Hepatocyte (in vitro differentiated cells): ENCODE measurements at regions not wholly inside any gene's neighbourhood (a gene's known extent, or its start where the extent isn't known, plus 50 kb on each side); places are given as distances from the start of the nearest gene placed in this dataset.

Experiments used
- DNase-seq: peaks from one replicate; pipeline ENCODE4 v3.0.0-alpha.2; 2016; ENCODE audit warnings: low spot score
- H2AFZ ChIP-seq: fragments of 200-600 bp; sonication (generic); 2 replicates; pipeline ENCODE4 v1.6.0; 2016; ENCODE audit warnings: antibody characterized with exemption, mild to moderate bottlenecking
- H3K27ac ChIP-seq: fragments of 200-600 bp; sonication (generic); 2 replicates; pipeline ENCODE4 v1.5.1; 2016; ENCODE audit warnings: mild to moderate bottlenecking
- H3K27me3 ChIP-seq: fragments of 200-600 bp; sonication (generic); 2 replicates; pipeline ENCODE4 v1.6.1; 2016
- H3K36me3 ChIP-seq: fragments of 200-600 bp; sonication (generic); replicated peaks from 2 replicates; pipeline ENCODE4 v1.5.1; 2016; ENCODE audit warnings: low read depth; ENCODE audit not compliant: insufficient read depth
- H3K4me1 ChIP-seq: fragments of 200-600 bp; sonication (generic); 2 replicates; pipeline ENCODE4 v1.5.1; 2016; ENCODE audit warnings: mild to moderate bottlenecking, moderate library complexity; ENCODE audit not compliant: insufficient read depth
- H3K4me2 ChIP-seq: fragments of 200-600 bp; sonication (generic); 2 replicates; pipeline ENCODE4 v1.6.0; 2016
- H3K4me3 ChIP-seq: fragments of 200-600 bp; sonication (generic); 2 replicates; pipeline ENCODE4 v1.5.1; 2016; ENCODE audit warnings: mild to moderate bottlenecking
- H3K79me2 ChIP-seq: fragments of 200-600 bp; sonication (generic); 2 replicates; pipeline ENCODE4 v1.6.0; 2017; ENCODE audit warnings: mild to moderate bottlenecking
- H3K9me2 ChIP-seq: fragments of 200-600 bp; sonication (generic); replicated peaks from 2 replicates; pipeline ENCODE4 v1.6.0; 2017; ENCODE audit warnings: mild to moderate bottlenecking; ENCODE audit not compliant: insufficient read depth
- H3K9me3 ChIP-seq: fragments of 200-600 bp; sonication (generic); 2 replicates; pipeline ENCODE4 v1.5.1; 2016; ENCODE audit warnings: low read depth, mild to moderate bottlenecking
- H4K20me1 ChIP-seq: fragments of 200-600 bp; sonication (generic); 2 replicates; pipeline ENCODE4 v1.6.0; 2016; ENCODE audit warnings: mild to moderate bottlenecking; ENCODE audit not compliant: insufficient read depth, poor library complexity, severe bottlenecking
- CTCF ChIP-seq: fragments of 200-600 bp; sonication (generic); IDR thresholded peaks from 2 replicates; pipeline ENCODE4 v1.5.1; 2016; ENCODE audit warnings: antibody characterized with exemption, mild to moderate bottlenecking; ENCODE audit not compliant: poor library complexity
- EZH2 ChIP-seq: fragments of 200-600 bp; sonication (generic); IDR thresholded peaks from 2 replicates; pipeline ENCODE4 v1.6.1; 2016; ENCODE audit warnings: antibody characterized with exemption, mild to moderate bottlenecking, borderline replicate concordance
- EZH2phosphoT487 ChIP-seq: fragments of 200-600 bp; sonication (generic); IDR thresholded peaks from one replicate; pipeline ENCODE4 v1.6.1; 2018; ENCODE audit warnings: antibody characterized with exemption, mild to moderate bottlenecking, low read depth, moderate library complexity; ENCODE audit not compliant: unreplicated experiment, severe bottlenecking
- WGBS: methylation state at CpG from one replicate; pipeline ENCODE4 v1.1.6; 2016; ENCODE audit warnings: low lambda C conversion rate; ENCODE audit errors: missing lambda C conversion rate; 5-methylcytosine and 5-hydroxymethylcytosine counted together

- H3K27ac ChIP-seq, result no peak overlapping the region
- WGBS, result 76% methylated on average over 8 of the region's 8 CpGs
- no peaks in the 10 kb centered on the region for H3K4me1 ChIP-seq
- no peak overlapping the region for H2AFZ ChIP-seq
- no peaks in the 10 kb centered on the region for H3K79me2 ChIP-seq
- DNase-seq, result no peak
- no peak overlapping the region for H3K4me3 ChIP-seq
- H3K27me3 ChIP-seq, result no peaks in the 10 kb centered on the region
- H4K20me1 ChIP-seq, result no peaks in the 10 kb centered on the region
- H3K36me3 ChIP-seq, result no peaks in the 10 kb centered on the region
- H3K9me2 ChIP-seq, result no peaks in the 10 kb centered on the region
- no peaks in the 10 kb centered on the region for H3K9me3 ChIP-seq
- TF ChIP-seq EZH2 (no peak), CTCF (no peak), EZH2phosphoT487 (no peak)
- no peak overlapping the region for H3K4me2 ChIP-seq
Measured at GRCh38 chr9:88289532-88289931, 98.7 kb upstream of the SPIN1 start.

- H4K20me1 ChIP-seq, result no peaks in the 10 kb centered on the region
- no peak overlapping the region for H3K4me3 ChIP-seq
- H3K27me3 ChIP-seq, result no peaks in the 10 kb centered on the region
- no peak overlapping the region for H2AFZ ChIP-seq
- no peak overlapping the region for H3K4me2 ChIP-seq
- no peaks in the 10 kb centered on the region for H3K9me3 ChIP-seq
- H3K27ac ChIP-seq, result no peak overlapping the region
- 86% methylated on average over 2 of the region's 2 CpGs for WGBS
- H3K4me1 ChIP-seq, result no peaks in the 10 kb centered on the region
- H3K36me3 ChIP-seq, result no peaks in the 10 kb centered on the region
- no peak for DNase-seq
- H3K9me2 ChIP-seq, result no peaks in the 10 kb centered on the region
- no peaks in the 10 kb centered on the region for H3K79me2 ChIP-seq
- TF ChIP-seq EZH2phosphoT487, result no peak
- TF ChIP-seq EZH2, result no peak
Measured at GRCh38 chr9:88287972-88288371, 100.3 kb upstream of the SPIN1 start.

- no peak overlapping the region for H2AFZ ChIP-seq
- H3K79me2 ChIP-seq, result no peaks in the 10 kb centered on the region
- no peaks in the 10 kb centered on the region for H3K9me2 ChIP-seq
- H3K36me3 ChIP-seq, result no peaks in the 10 kb centered on the region
- no peak for DNase-seq
- 63% methylated on average over 10 of the region's 10 CpGs for WGBS
- no peak for TF ChIP-seq EZH2phosphoT487
- no peak for TF ChIP-seq CTCF
- no peak for TF ChIP-seq EZH2
- no peak overlapping the region for H3K27ac ChIP-seq
- no peak overlapping the region for H3K4me2 ChIP-seq
- H3K4me3 ChIP-seq, result no peak overlapping the region
- no peaks in the 10 kb centered on the region for H3K27me3 ChIP-seq
- H3K9me3 ChIP-seq, result no peaks in the 10 kb centered on the region
- no peaks in the 10 kb centered on the region for H3K4me1 ChIP-seq
- H4K20me1 ChIP-seq, result no peaks in the 10 kb centered on the region
Measured at GRCh38 chr9:88280816-88281382, 107.3 kb upstream of the SPIN1 start.

- TF ChIP-seq CTCF (no peak), EZH2 (no peak), EZH2phosphoT487 (no peak)
- Histone ChIP-seq H4K20me1 (no peaks in the 10 kb centered on the region), H3K27me3 (no peaks in the 10 kb centered on the region), H2AFZ (no peak overlapping the region), H3K9me3 (no peaks in the 10 kb centered on the region), H3K79me2 (no peaks in the 10 kb centered on the region), H3K36me3 (no peaks in the 10 kb centered on the region), H3K9me2 (no peaks in the 10 kb centered on the region), H3K4me3 (no peak overlapping the region), H3K4me1 (no peaks in the 10 kb centered on the region), H3K27ac (no peak overlapping the region), H3K4me2 (no peak overlapping the region)
- DNase-seq, result no peak
- 87% methylated on average over 12 of the region's 12 CpGs for WGBS
Measured at GRCh38 chr9:88278036-88278435, 110.2 kb upstream of the SPIN1 start.
